PC-9 (cell line): ENCODE measurements at regions not wholly inside any gene's neighbourhood (a gene's known extent, or its start where the extent isn't known, plus 50 kb on each side); places are given as distances from the start of the nearest gene placed in this dataset.

Experiments used
- BruUV-seq: library from RNA; stranded (reverse); fragments of 400-500 nt; replicated peaks from 2 replicates; lab custom pipeline; 2021; lab: Mats Ljungman, UMichigan
- CTCF ChIA-PET: fragments of 300-600 bp; sonication (Branson Sonifier 250); formaldehyde crosslinking; loops from one replicate; lab custom pipeline; 2022; ENCODE audit warnings: antibody characterized with exemption; lab: Charles Lee
- POLR2A ChIA-PET: fragments of 300-600 bp; sonication (Branson Sonifier 250); formaldehyde crosslinking; loops from one replicate; lab custom pipeline; 2022; ENCODE audit warnings: antibody characterized with exemption; ENCODE audit not compliant: unreplicated experiment; lab: Charles Lee
- DNase-seq, 2 experiments: peaks; one replicate each; pipeline versions ENCODE4 v3.0.0 to v3.0.0-alpha.2; 2015 to 2022; ENCODE audit warnings: mixed read lengths in 1 of 2
- H2AFZ ChIP-seq: fragments of 200-600 bp; sonication (generic); 2 replicates; pipeline ENCODE4 v1.8.1; 2017; ENCODE audit warnings: antibody characterized with exemption
- H3F3A ChIP-seq: fragments of 200-600 bp; sonication (generic); 2 replicates; pipeline ENCODE4 v1.8.1; 2017; ENCODE audit warnings: antibody characterized with exemption, mild to moderate bottlenecking, low read depth; ENCODE audit not compliant: insufficient read depth
- H3K27ac ChIP-seq: fragments of 200-600 bp; sonication (generic); 2 replicates; pipeline ENCODE4 v1.6.1; 2016; ENCODE audit warnings: mixed run types
- H3K27me3 ChIP-seq: fragments of 200-600 bp; sonication (generic); 2 replicates; pipeline ENCODE4 v1.6.1; 2016; ENCODE audit warnings: low read depth, mixed run types; ENCODE audit not compliant: insufficient read depth
- H3K36me3 ChIP-seq: fragments of 200-600 bp; sonication (generic); 2 replicates; pipeline ENCODE4 v1.6.1; 2016; ENCODE audit warnings: low read depth, mixed run types
- H3K4me1 ChIP-seq: fragments of 200-600 bp; sonication (generic); replicated peaks from 2 replicates; pipeline ENCODE4 v1.6.1; 2016; ENCODE audit warnings: mixed run types; ENCODE audit not compliant: insufficient read depth
- H3K4me2 ChIP-seq: fragments of 200-600 bp; sonication (generic); 2 replicates; pipeline ENCODE4 v1.6.1; 2017; ENCODE audit warnings: mixed run types
- H3K4me3 ChIP-seq: fragments of 200-600 bp; sonication (generic); 2 replicates; pipeline ENCODE4 v1.6.1; 2016; ENCODE audit warnings: mixed run types
- H3K79me2 ChIP-seq: fragments of 200-600 bp; sonication (generic); 2 replicates; pipeline ENCODE4 v1.6.1; 2017; ENCODE audit warnings: low read depth, mixed run types
- H3K9me2 ChIP-seq: fragments of 200-600 bp; sonication (generic); 2 replicates; pipeline ENCODE4 v1.8.1; 2017; ENCODE audit warnings: mild to moderate bottlenecking; ENCODE audit not compliant: insufficient read depth
- H3K9me3 ChIP-seq: fragments of 200-600 bp; sonication (generic); 2 replicates; pipeline ENCODE4 v1.8.1; 2016; ENCODE audit warnings: low read depth; ENCODE audit not compliant: insufficient read depth
- H4K20me1 ChIP-seq: fragments of 200-600 bp; sonication (generic); 2 replicates; pipeline ENCODE4 v1.8.1; 2017; ENCODE audit not compliant: insufficient read depth
- EZH2 ChIP-seq: fragments of 200-600 bp; sonication (generic); IDR thresholded peaks from 2 replicates; pipeline ENCODE4 v1.8.0; 2017; ENCODE audit warnings: antibody characterized with exemption, low read depth
- intact Hi-C: fragments of 100-400 bp; cut with micrococcal nuclease; formaldehyde crosslinking; loops from one replicate; pipeline ENCODE4 v1.10.0; 2022; ENCODE audit not compliant: unreplicated experiment
- TF ChIP-seq, protein P1 (sequence below): fragments of 200-600 bp; sonication (generic); conservative IDR thresholded peaks from 2 replicates; pipeline ENCODE4 v1.6.1; 2017; ENCODE audit warnings: mixed run types, antibody characterized with exemption, mild to moderate bottlenecking, moderate library complexity

GRCh38 chr13:56134524-56134923 lies 1006.2 kb upstream of the PRR20A start:
- DNase-seq = no peak
- ChIA-PET POLR2A (no interaction called here), CTCF (no interaction called here)
- H3K9me2 ChIP-seq = no peaks in the 10 kb centered on the region
- no peak overlapping the region for H3K27ac ChIP-seq
- no peaks in the 10 kb centered on the region for H3K79me2 ChIP-seq
- H3K4me3 ChIP-seq = no peak overlapping the region
- H3K4me1 ChIP-seq = no peaks in the 10 kb centered on the region
- H3K9me3 ChIP-seq = no peaks in the 10 kb centered on the region
- H3K4me2 ChIP-seq = no peak overlapping the region
- no peaks in the 10 kb centered on the region for H4K20me1 ChIP-seq
- H2AFZ ChIP-seq = no peak overlapping the region
- no peaks in the 10 kb centered on the region for H3F3A ChIP-seq
- no peaks in the 10 kb centered on the region for H3K27me3 ChIP-seq
- intact Hi-C loops = no loop called here
- no peak for TF ChIP-seq EZH2
- TF ChIP-seq, protein P1, sequence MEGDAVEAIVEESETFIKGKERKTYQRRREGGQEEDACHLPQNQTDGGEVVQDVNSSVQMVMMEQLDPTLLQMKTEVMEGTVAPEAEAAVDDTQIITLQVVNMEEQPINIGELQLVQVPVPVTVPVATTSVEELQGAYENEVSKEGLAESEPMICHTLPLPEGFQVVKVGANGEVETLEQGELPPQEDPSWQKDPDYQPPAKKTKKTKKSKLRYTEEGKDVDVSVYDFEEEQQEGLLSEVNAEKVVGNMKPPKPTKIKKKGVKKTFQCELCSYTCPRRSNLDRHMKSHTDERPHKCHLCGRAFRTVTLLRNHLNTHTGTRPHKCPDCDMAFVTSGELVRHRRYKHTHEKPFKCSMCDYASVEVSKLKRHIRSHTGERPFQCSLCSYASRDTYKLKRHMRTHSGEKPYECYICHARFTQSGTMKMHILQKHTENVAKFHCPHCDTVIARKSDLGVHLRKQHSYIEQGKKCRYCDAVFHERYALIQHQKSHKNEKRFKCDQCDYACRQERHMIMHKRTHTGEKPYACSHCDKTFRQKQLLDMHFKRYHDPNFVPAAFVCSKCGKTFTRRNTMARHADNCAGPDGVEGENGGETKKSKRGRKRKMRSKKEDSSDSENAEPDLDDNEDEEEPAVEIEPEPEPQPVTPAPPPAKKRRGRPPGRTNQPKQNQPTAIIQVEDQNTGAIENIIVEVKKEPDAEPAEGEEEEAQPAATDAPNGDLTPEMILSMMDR = no peak
- no peaks in the 10 kb centered on the region for H3K36me3 ChIP-seq
- no TSS peak for BruUV-seq

DNA sequence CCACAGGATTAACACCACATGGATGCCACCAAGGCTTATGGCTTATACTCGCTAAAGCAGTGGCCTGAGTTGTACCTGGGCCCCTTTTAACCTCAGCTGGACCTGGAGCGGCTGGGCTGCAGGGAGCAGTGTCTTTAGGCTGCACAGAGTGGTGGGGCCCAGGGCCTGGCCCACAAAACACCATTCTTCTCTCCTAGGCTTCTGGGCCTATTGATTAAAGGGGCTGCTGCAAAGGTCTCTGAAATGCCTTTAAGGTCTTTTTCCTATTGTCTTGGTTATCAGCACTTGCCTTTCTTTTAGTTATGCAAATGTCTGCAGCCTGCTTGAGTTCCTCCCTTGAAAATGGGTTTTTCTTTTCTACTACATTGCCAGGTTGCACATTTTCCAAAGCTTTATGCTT lies 973.9 kb upstream of the PRR20A start:
- H4K20me1 ChIP-seq = no peaks in the 10 kb centered on the region
- H3K4me2 ChIP-seq = no peak overlapping the region
- no peak overlapping the region for H3K4me3 ChIP-seq
- BruUV-seq = no TSS peak
- ChIA-PET POLR2A (no interaction called here), CTCF (no interaction called here)
- no peak for DNase-seq
- no peaks in the 10 kb centered on the region for H3K9me2 ChIP-seq
- H3K9me3 ChIP-seq = no peaks in the 10 kb centered on the region
- no peak overlapping the region for H2AFZ ChIP-seq
- intact Hi-C loops = no loop called here
- H3K79me2 ChIP-seq = no peaks in the 10 kb centered on the region
- H3K27me3 ChIP-seq = no peaks in the 10 kb centered on the region
- H3K27ac ChIP-seq = no peak overlapping the region
- no peaks in the 10 kb centered on the region for H3K36me3 ChIP-seq
- TF ChIP-seq, protein P1 = no peak
- no peak for TF ChIP-seq EZH2
- H3F3A ChIP-seq = no peaks in the 10 kb centered on the region
- no peaks in the 10 kb centered on the region for H3K4me1 ChIP-seq

GRCh38 chr13:56168581-56168980 lies 972.1 kb upstream of the PRR20A start:
- Histone ChIP-seq H3K27me3 (no peaks in the 10 kb centered on the region), H3F3A (no peaks in the 10 kb centered on the region), H3K9me3 (no peaks in the 10 kb centered on the region), H3K27ac (no peak overlapping the region), H2AFZ (no peak overlapping the region), H3K9me2 (no peaks in the 10 kb centered on the region), H3K4me2 (no peak overlapping the region), H3K79me2 (no peaks in the 10 kb centered on the region), H3K4me3 (no peak overlapping the region), H3K36me3 (no peaks in the 10 kb centered on the region), H4K20me1 (no peaks in the 10 kb centered on the region), H3K4me1 (no peaks in the 10 kb centered on the region)
- TF ChIP-seq EZH2 = no peak
- TF ChIP-seq, protein P1 = no peak
- intact Hi-C loops = no loop called here
- ChIA-PET CTCF (no interaction called here), POLR2A (no interaction called here)
- DNase-seq = no peak
- no TSS peak for BruUV-seq
